ENCODE measurements at regions not wholly inside any gene's neighbourhood (a gene's known extent, or its start where the extent isn't known, plus 50 kb on each side); places are given as distances from the start of the nearest gene placed in this dataset.
"Not testable (repeated sequence)": the region's sequence is repeated elsewhere in the genome, so short reads cannot be mapped to it uniquely, and the experiment has no call there.

DNA sequence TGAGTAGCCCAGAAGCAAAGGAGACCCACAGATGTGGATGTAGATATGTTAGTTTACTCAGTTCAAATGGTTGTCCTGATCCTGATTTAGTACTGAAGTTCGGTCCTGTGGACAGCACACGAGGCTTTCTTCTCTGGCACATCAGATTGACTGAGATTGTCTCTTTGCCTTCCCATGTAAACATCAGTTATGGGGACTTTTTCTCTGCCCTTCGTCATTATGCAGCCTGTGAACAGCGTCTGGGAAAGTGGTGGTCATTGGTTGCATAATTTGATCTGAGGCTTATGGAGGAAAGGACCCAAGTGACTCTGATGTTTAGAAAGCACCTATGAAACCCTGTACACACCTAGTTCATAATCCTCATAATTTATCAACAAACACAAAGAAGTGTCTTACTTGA, 264.5 kb upstream of the SGCG start:
- TF ChIP-seq, protein P1, sequence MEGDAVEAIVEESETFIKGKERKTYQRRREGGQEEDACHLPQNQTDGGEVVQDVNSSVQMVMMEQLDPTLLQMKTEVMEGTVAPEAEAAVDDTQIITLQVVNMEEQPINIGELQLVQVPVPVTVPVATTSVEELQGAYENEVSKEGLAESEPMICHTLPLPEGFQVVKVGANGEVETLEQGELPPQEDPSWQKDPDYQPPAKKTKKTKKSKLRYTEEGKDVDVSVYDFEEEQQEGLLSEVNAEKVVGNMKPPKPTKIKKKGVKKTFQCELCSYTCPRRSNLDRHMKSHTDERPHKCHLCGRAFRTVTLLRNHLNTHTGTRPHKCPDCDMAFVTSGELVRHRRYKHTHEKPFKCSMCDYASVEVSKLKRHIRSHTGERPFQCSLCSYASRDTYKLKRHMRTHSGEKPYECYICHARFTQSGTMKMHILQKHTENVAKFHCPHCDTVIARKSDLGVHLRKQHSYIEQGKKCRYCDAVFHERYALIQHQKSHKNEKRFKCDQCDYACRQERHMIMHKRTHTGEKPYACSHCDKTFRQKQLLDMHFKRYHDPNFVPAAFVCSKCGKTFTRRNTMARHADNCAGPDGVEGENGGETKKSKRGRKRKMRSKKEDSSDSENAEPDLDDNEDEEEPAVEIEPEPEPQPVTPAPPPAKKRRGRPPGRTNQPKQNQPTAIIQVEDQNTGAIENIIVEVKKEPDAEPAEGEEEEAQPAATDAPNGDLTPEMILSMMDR (IDR thresholded peaks at IDR 0.05), result not testable (repeated sequence)
- not testable (repeated sequence) for TF ChIP-seq POLR2A (IDR thresholded peaks at IDR 0.05)

All from testis (tissue), 2 donors.